HepG2 (cell line): ENCODE measurements at regions not wholly inside any gene's neighbourhood (a gene's known extent, or its start where the extent isn't known, plus 50 kb on each side); places are given as distances from the start of the nearest gene placed in this dataset.

Experiments
- ADNP ChIP-seq: sonication (generic); formaldehyde crosslinking; IDR thresholded peaks from 2 replicates; pipeline ENCODE4 v1.4.0; 2020; ENCODE audit warnings: missing genetic modification reagents
- ATF7 ChIP-seq, 2 experiments: fragments of 450-650 bp in 1 of 2; sonication (generic) in 1 of 2; formaldehyde crosslinking in 1 of 2; IDR thresholded peaks; 2 replicates each; pipeline versions ENCODE4 v1.4.0 to v1.6.1; 2016 to 2020; ENCODE audit warnings: antibody characterized with exemption in 1 of 2, mild to moderate bottlenecking in 1 of 2, missing genetic modification reagents in 1 of 2
- ATRX ChIP-seq: sonication (generic); formaldehyde crosslinking; IDR thresholded peaks from 2 replicates; pipeline ENCODE4 v1.4.0; 2020; ENCODE audit warnings: missing genetic modification reagents, borderline replicate concordance
- CHD4 ChIP-seq: fragments of 200-600 bp; sonication (generic); IDR thresholded peaks from 2 replicates; pipeline ENCODE4 v1.7.0; 2017; ENCODE audit warnings: mild to moderate bottlenecking, low read length, borderline replicate concordance
- DMAP1 ChIP-seq: IDR thresholded peaks from 2 replicates; pipeline ENCODE4 v1.6.1; 2016
- HDAC6 ChIP-seq: fragments of 200-600 bp; sonication (generic); IDR thresholded peaks from 2 replicates; pipeline ENCODE4 v1.7.0; 2017; ENCODE audit warnings: mild to moderate bottlenecking, antibody characterized with exemption, low read length, low read depth
- IKZF1 ChIP-seq: fragments of 450-650 bp; IDR thresholded peaks from 2 replicates; pipeline ENCODE4 v1.7.1; 2016
- PCBP1 ChIP-seq: fragments of 200-400 bp; formaldehyde crosslinking; IDR thresholded peaks from 2 replicates; pipeline ENCODE4 v1.6.1; 2017; ENCODE audit warnings: mild to moderate bottlenecking, low read depth, low read length, borderline replicate concordance
- RAD21 ChIP-seq: fragments of 450-650 bp; formaldehyde crosslinking; IDR thresholded peaks from 2 replicates; pipeline ENCODE4 v1.5.0; 2020; ENCODE audit warnings: mild to moderate bottlenecking
- RBM39 ChIP-seq: fragments of 200-400 bp; formaldehyde crosslinking; IDR thresholded peaks from one replicate; pipeline ENCODE4 v1.6.1; 2018; ENCODE audit warnings: antibody characterized with exemption, mild to moderate bottlenecking, low read depth, low read length; ENCODE audit not compliant: poor library complexity, severe bottlenecking
- SAFB2 ChIP-seq: sonication (generic); formaldehyde crosslinking; IDR thresholded peaks from 2 replicates; pipeline ENCODE4 v1.5.1; 2020; ENCODE audit warnings: missing genetic modification reagents, low read depth, mild to moderate bottlenecking, borderline replicate concordance
- STAG1 ChIP-seq: sonication (generic); formaldehyde crosslinking; IDR thresholded peaks from 2 replicates; pipeline ENCODE4 v1.4.0; 2020; ENCODE audit warnings: missing genetic modification reagents
- TRIM24 ChIP-seq: sonication (generic); formaldehyde crosslinking; IDR thresholded peaks from 2 replicates; pipeline ENCODE4 v1.8.0; 2022; ENCODE audit warnings: mild to moderate bottlenecking, missing genetic modification reagents
- ZFP41 ChIP-seq: sonication (generic); formaldehyde crosslinking; IDR thresholded peaks from 2 replicates; pipeline ENCODE4 v1.4.0; 2020; ENCODE audit warnings: mild to moderate bottlenecking, missing genetic modification reagents, borderline replicate concordance
- ZKSCAN8 ChIP-seq: IDR thresholded peaks from 2 replicates; pipeline ENCODE4 v1.6.1; 2016; ENCODE audit warnings: borderline replicate concordance, missing genetic modification reagents, missing compliant biosample characterization
- ZNF282 ChIP-seq: fragments of 450-650 bp; IDR thresholded peaks from 2 replicates; pipeline ENCODE4 v1.6.1; 2018; ENCODE audit not compliant: partially characterized antibody
- ZNF34 ChIP-seq: sonication (generic); formaldehyde crosslinking; IDR thresholded peaks from 2 replicates; pipeline ENCODE4 v1.4.0; 2020; ENCODE audit warnings: mild to moderate bottlenecking, missing genetic modification reagents, borderline replicate concordance
- ZNF441 ChIP-seq: sonication (generic); formaldehyde crosslinking; IDR thresholded peaks from 2 replicates; pipeline ENCODE4 v1.7.0; 2021; ENCODE audit warnings: missing genetic modification reagents, borderline replicate concordance
- ZNF670 ChIP-seq: sonication (generic); formaldehyde crosslinking; IDR thresholded peaks from 2 replicates; pipeline ENCODE4 v1.8.0; 2022; ENCODE audit warnings: mild to moderate bottlenecking, missing genetic modification reagents, borderline replicate concordance
- ZNF761 ChIP-seq: sonication (generic); formaldehyde crosslinking; conservative IDR thresholded peaks from 2 replicates; pipeline ENCODE4 v1.4.0; 2020; ENCODE audit warnings: mild to moderate bottlenecking, missing genetic modification reagents
- ZNF768 ChIP-seq: sonication (generic); formaldehyde crosslinking; IDR thresholded peaks from 2 replicates; pipeline ENCODE4 v1.4.0; 2020; ENCODE audit warnings: missing genetic modification reagents
- TF ChIP-seq, protein P1 (sequence below), 2 experiments: sonication (generic) in 1 of 2; formaldehyde crosslinking in 1 of 2; IDR thresholded peaks; 2 replicates each; pipeline versions ENCODE4 v1.4.0 to v1.6.1; 2018 to 2020; ENCODE audit warnings: missing genetic modification reagents in 2 of 2, borderline replicate concordance in 1 of 2, low read depth in 1 of 2, mild to moderate bottlenecking in 1 of 2, missing biosample characterization in 1 of 2
- TF ChIP-seq, protein P2 (sequence below): IDR thresholded peaks from 2 replicates; pipeline ENCODE4 v1.6.1; 2016; ENCODE audit warnings: mild to moderate bottlenecking
- TF ChIP-seq, protein P3 (sequence below): IDR thresholded peaks from 2 replicates; pipeline ENCODE4 v1.6.1; 2016
- TF ChIP-seq, protein P4 (sequence below): sonication (generic); formaldehyde crosslinking; IDR thresholded peaks from 2 replicates; pipeline ENCODE4 v1.5.1; 2020; ENCODE audit warnings: missing genetic modification reagents, mild to moderate bottlenecking, borderline replicate concordance

DNA sequence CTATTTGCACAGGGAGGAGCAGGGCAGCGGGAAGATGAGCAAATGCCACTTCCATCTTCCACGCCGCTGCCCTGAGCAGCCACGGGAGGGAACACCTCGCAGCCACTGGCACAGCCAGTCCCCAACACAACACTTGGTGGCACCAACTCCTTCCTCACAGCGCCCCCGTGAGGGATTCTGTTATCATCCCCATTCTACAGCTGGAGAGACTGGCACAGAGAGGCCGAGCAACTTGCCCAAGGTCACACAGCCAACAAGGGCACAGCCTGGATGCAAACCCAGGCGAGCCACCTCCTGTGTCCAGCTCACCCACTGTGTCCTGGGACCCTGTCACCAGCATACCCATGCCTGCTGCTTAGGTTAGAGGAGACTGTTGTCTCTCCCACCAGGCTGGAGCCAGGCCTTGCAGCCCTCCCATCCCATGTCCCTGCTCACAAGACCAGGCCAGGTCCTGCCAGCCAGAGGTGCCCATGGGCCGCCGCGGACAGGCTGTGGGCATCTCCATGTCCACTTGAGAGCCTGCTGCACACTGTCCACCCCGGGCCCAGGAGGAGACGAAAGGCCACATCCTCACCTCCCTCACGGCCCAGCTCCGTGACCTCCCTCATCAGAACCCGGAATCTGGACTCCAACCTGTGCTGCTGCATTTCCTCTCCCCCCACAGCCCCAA, 57.0 kb downstream of the NCOR2 start (continued):
- TF ChIP-seq TRIM24 (CRISPR knock-in tag) (no peak), ZNF670 (CRISPR knock-in tag) (no peak), ATRX (CRISPR knock-in tag) (no peak), ZKSCAN8 (CRISPR knock-in tag) (0 out of 2 replicates have a peak, but pooled peaks have one; percentile 26), IKZF1 (no peak), SAFB2 (no peak), HDAC6 (no peak), ZFP41 (CRISPR knock-in tag) (no peak), ZNF34 (CRISPR knock-in tag) (0 out of 2 replicates have a peak, but pooled peaks have one; percentile 51), ZNF441 (CRISPR knock-in tag) (no peak), ADNP (CRISPR knock-in tag) (peak; percentile 91), RAD21 (CRISPR knock-in tag) (peak; percentile 42; the same call in 1 of the 2 replicates), ATF7 (IDR thresholded peaks at IDR 0.05) (no peak), ATF7 (CRISPR knock-in tag; IDR thresholded peaks at IDR 0.05) (no peak), ZNF768 (CRISPR knock-in tag) (peak; percentile 100), STAG1 (CRISPR knock-in tag) (peak; percentile 54), ZNF761 (no peak), CHD4 (no peak), RBM39 (peak; percentile 72), DMAP1 (CRISPR knock-in tag) (peak; percentile 55; the same call in 1 of the 2 replicates), PCBP1 (peak; percentile 77; the same call in 1 of the 2 replicates), ZNF282 (no peak)
- TF ChIP-seq, protein P1, sequence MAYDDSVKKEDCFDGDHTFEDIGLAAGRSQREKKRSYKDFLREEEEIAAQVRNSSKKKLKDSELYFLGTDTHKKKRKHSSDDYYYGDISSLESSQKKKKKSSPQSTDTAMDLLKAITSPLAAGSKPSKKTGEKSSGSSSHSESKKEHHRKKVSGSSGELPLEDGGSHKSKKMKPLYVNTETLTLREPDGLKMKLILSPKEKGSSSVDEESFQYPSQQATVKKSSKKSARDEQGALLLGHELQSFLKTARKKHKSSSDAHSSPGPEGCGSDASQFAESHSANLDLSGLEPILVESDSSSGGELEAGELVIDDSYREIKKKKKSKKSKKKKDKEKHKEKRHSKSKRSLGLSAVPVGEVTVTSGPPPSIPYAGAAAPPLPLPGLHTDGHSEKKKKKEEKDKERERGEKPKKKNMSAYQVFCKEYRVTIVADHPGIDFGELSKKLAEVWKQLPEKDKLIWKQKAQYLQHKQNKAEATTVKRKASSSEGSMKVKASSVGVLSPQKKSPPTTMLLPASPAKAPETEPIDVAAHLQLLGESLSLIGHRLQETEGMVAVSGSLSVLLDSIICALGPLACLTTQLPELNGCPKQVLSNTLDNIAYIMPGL (CRISPR knock-in tag; IDR thresholded peaks at IDR 0.05; ENCODE audit: borderline replicate concordance in 1 of 2, low read depth in 1 of 2), result peak; percentile 41 to 54; a peak in 1 of 4 replicates
- TF ChIP-seq, protein P2, sequence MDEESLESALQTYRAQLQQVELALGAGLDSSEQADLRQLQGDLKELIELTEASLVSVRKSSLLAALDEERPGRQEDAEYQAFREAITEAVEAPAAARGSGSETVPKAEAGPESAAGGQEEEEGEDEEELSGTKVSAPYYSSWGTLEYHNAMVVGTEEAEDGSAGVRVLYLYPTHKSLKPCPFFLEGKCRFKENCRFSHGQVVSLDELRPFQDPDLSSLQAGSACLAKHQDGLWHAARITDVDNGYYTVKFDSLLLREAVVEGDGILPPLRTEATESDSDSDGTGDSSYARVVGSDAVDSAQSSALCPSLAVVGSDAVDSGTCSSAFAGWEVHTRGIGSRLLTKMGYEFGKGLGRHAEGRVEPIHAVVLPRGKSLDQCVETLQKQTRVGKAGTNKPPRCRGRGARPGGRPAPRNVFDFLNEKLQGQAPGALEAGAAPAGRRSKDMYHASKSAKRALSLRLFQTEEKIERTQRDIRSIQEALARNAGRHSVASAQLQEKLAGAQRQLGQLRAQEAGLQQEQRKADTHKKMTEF (CRISPR knock-in tag), result no peak
- TF ChIP-seq, protein P3, sequence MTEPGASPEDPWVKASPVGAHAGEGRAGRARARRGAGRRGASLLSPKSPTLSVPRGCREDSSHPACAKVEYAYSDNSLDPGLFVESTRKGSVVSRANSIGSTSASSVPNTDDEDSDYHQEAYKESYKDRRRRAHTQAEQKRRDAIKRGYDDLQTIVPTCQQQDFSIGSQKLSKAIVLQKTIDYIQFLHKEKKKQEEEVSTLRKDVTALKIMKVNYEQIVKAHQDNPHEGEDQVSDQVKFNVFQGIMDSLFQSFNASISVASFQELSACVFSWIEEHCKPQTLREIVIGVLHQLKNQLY (CRISPR knock-in tag), result no peak
- TF ChIP-seq, protein P4, sequence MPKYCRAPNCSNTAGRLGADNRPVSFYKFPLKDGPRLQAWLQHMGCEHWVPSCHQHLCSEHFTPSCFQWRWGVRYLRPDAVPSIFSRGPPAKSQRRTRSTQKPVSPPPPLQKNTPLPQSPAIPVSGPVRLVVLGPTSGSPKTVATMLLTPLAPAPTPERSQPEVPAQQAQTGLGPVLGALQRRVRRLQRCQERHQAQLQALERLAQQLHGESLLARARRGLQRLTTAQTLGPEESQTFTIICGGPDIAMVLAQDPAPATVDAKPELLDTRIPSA (CRISPR knock-in tag), result no peak
